ENCODE measurements at regions not wholly inside any gene's neighbourhood (a gene's known extent, or its start where the extent isn't known, plus 50 kb on each side); places are given as distances from the start of the nearest gene placed in this dataset.

- Histone ChIP-seq H3K27me3 (ENCODE audit: control insufficient read depth in 1 of 2, insufficient read depth in 2 of 2, low read length in 2 of 2) (peaks cover 0 to 2% of the 10 kb centered on the region in 2 donors), H3K36me3 (ENCODE audit: control insufficient read depth in 2 of 2, insufficient read depth in 2 of 2, low read length in 1 of 2) (no peaks in the 10 kb centered on the region), H3K9me3 (ENCODE audit: control insufficient read depth in 2 of 2, insufficient read depth in 1 of 2, low read depth in 1 of 2, low read length in 1 of 2) (no peaks in the 10 kb centered on the region), H3K4me1 (ENCODE audit: control insufficient read depth in 2 of 2, insufficient read depth in 2 of 2, low read length in 1 of 2) (peaks cover 3 to 9% of the 10 kb centered on the region in 2 donors), H3K4me3 (ENCODE audit: low read depth in 1 of 2, low read length in 2 of 2) (no peak overlapping the region), H3K27ac (ENCODE audit: low read depth in 2 of 2, low read length in 1 of 2) (no peak overlapping the region)
- WGBS, 2 donors: 65 to 74% methylated on average over 8 of the region's 8 CpGs
These were observed 68.0 kb downstream of the MYCN start for GRCh38 chr2:16008331-16008850.

- Histone ChIP-seq H3K9me3 (ENCODE audit: control insufficient read depth in 2 of 2, insufficient read depth in 1 of 2, low read depth in 1 of 2, low read length in 1 of 2) (no peaks in the 10 kb centered on the region), H3K27ac (ENCODE audit: low read depth in 2 of 2, low read length in 1 of 2) (no peak overlapping the region), H3K4me3 (ENCODE audit: low read depth in 1 of 2, low read length in 2 of 2) (no peak overlapping the region), H3K27me3 (ENCODE audit: control insufficient read depth in 1 of 2, insufficient read depth in 2 of 2, low read length in 2 of 2) (peaks cover 0 to 2% of the 10 kb centered on the region in 2 donors), H3K4me1 (ENCODE audit: control insufficient read depth in 2 of 2, insufficient read depth in 2 of 2, low read length in 1 of 2) (peaks cover 0 to under 1% of the 10 kb centered on the region in 2 donors), H3K36me3 (ENCODE audit: control insufficient read depth in 2 of 2, insufficient read depth in 2 of 2, low read length in 1 of 2) (no peaks in the 10 kb centered on the region)
- WGBS, 2 donors: 86 to 88% methylated on average over 6 of the region's 6 CpGs
These were observed 67.0 kb downstream of the MYCN start for GRCh38 chr2:16007167-16007934.

- 80 to 82% methylated on average over 4 of the region's 4 CpGs for WGBS, 2 donors
- H3K27ac ChIP-seq (ENCODE audit: low read depth in 2 of 2, low read length in 1 of 2): peak overlapping the region; percentile 15 to 73
- H3K4me1 ChIP-seq (ENCODE audit: control insufficient read depth in 2 of 2, insufficient read depth in 2 of 2, low read length in 1 of 2): no peaks in the 10 kb centered on the region
- H3K27me3 ChIP-seq (ENCODE audit: control insufficient read depth in 1 of 2, insufficient read depth in 2 of 2, low read length in 2 of 2): peaks cover 0 to 2% of the 10 kb centered on the region in 2 donors
- no peaks in the 10 kb centered on the region for H3K36me3 ChIP-seq (ENCODE audit: control insufficient read depth in 2 of 2, insufficient read depth in 2 of 2, low read length in 1 of 2)
- H3K9me3 ChIP-seq (ENCODE audit: control insufficient read depth in 2 of 2, insufficient read depth in 1 of 2, low read depth in 1 of 2, low read length in 1 of 2): no peaks in the 10 kb centered on the region
- H3K4me3 ChIP-seq (ENCODE audit: low read depth in 1 of 2, low read length in 2 of 2): no peak overlapping the region
These were observed 66.3 kb downstream of the MYCN start for GRCh38 chr2:16006537-16007166.

DNA sequence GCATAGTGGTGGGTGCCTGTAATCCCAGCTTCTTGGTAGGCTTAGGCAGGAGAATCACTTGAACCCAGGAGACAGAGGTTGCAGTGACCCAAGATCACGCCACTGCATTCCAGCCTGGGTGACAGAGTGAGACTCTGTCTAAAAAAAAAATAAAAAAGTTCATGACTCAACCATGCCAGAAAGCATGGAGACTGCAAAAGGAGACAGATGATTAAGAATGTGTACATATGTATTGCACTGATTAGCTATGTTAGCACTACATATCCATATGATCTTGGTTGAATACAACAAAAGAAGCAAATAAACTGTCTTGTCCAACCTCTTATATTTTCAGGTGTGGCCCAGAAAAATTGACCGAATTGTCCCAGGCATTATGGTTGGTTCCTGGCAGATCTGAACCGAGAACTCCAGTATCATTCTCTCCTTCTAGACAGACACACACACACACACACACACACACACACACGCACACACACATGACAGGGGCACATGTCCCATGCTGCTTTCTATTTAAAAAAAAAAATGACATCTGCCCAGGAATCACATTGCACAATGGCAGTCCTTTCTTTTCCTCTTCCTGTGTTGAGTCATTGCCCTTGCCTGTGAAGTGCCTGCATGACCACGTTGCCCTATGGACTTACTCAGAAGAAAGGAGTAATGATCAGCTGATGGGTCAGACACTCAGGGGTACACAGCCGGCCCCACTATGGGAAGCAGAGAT is 65.6 kb downstream of the MYCN start:
- Histone ChIP-seq H3K27ac (ENCODE audit: low read depth in 2 of 2, low read length in 1 of 2) (peak overlapping the region; percentile 26 to 73), H3K4me3 (ENCODE audit: low read depth in 1 of 2, low read length in 2 of 2) (no peak overlapping the region), H3K27me3 (ENCODE audit: control insufficient read depth in 1 of 2, insufficient read depth in 2 of 2, low read length in 2 of 2) (peaks cover 0 to 2% of the 10 kb centered on the region in 2 donors), H3K4me1 (ENCODE audit: control insufficient read depth in 2 of 2, insufficient read depth in 2 of 2, low read length in 1 of 2) (no peaks in the 10 kb centered on the region), H3K36me3 (ENCODE audit: control insufficient read depth in 2 of 2, insufficient read depth in 2 of 2, low read length in 1 of 2) (no peaks in the 10 kb centered on the region), H3K9me3 (ENCODE audit: control insufficient read depth in 2 of 2, insufficient read depth in 1 of 2, low read depth in 1 of 2, low read length in 1 of 2) (no peaks in the 10 kb centered on the region)
- 65 to 67% methylated on average over 6 of the region's 6 CpGs for WGBS, 2 donors

DNA sequence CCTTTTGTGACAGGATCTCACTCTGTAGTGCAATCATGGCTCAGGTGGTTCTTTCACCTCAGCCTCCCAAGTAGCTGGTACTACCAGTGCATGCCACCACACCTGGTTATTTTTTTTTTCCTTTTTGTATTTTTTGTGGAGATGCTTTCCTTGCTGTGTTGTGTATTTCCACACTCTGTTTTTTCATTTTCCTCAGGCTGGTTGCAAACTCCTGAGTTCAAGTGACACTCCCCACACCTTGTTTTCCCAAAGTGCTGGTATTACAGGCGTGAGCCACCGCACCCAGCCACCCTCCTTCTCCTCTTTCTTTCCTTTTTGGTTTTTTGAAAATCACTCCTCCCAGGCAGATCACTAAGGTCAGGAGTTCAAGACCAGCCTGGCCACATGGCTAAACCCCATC is 65.0 kb downstream of the MYCN start:
- Histone ChIP-seq H3K4me1 (ENCODE audit: control insufficient read depth in 2 of 2, insufficient read depth in 2 of 2, low read length in 1 of 2) (no peaks in the 10 kb centered on the region), H3K27ac (ENCODE audit: low read depth in 2 of 2, low read length in 1 of 2) (peak overlapping the region in 1 of 2 donors; percentile 7), H3K36me3 (ENCODE audit: control insufficient read depth in 2 of 2, insufficient read depth in 2 of 2, low read length in 1 of 2) (no peaks in the 10 kb centered on the region), H3K9me3 (ENCODE audit: control insufficient read depth in 2 of 2, insufficient read depth in 1 of 2, low read depth in 1 of 2, low read length in 1 of 2) (no peaks in the 10 kb centered on the region), H3K4me3 (ENCODE audit: low read depth in 1 of 2, low read length in 2 of 2) (no peak overlapping the region), H3K27me3 (ENCODE audit: control insufficient read depth in 1 of 2, insufficient read depth in 2 of 2, low read length in 2 of 2) (peaks cover 0 to 2% of the 10 kb centered on the region in 2 donors)
- 97 to 98% methylated on average over 2 of the region's 2 CpGs for WGBS, 2 donors

GRCh38 chr2:16003809-16004208 is 63.5 kb downstream of the MYCN start:
- Histone ChIP-seq H3K27ac (ENCODE audit: low read depth in 2 of 2, low read length in 1 of 2) (no peak overlapping the region), H3K27me3 (ENCODE audit: control insufficient read depth in 1 of 2, insufficient read depth in 2 of 2, low read length in 2 of 2) (no peaks in the 10 kb centered on the region), H3K9me3 (ENCODE audit: control insufficient read depth in 2 of 2, insufficient read depth in 1 of 2, low read depth in 1 of 2, low read length in 1 of 2) (no peaks in the 10 kb centered on the region), H3K4me1 (ENCODE audit: control insufficient read depth in 2 of 2, insufficient read depth in 2 of 2, low read length in 1 of 2) (no peaks in the 10 kb centered on the region), H3K4me3 (ENCODE audit: low read depth in 1 of 2, low read length in 2 of 2) (no peak overlapping the region), H3K36me3 (ENCODE audit: control insufficient read depth in 2 of 2, insufficient read depth in 2 of 2, low read length in 1 of 2) (no peaks in the 10 kb centered on the region)
- 78 to 85% methylated on average over 4 of the region's 4 CpGs for WGBS, 2 donors

GRCh38 chr2:16003152-16003551 is 62.8 kb downstream of the MYCN start:
- WGBS, 2 donors: 84 to 88% methylated on average over 12 of the region's 12 CpGs
- H3K4me3 ChIP-seq (ENCODE audit: low read depth in 1 of 2, low read length in 2 of 2): no peak overlapping the region

GRCh38 chr2:16002575-16002974 is 62.2 kb downstream of the MYCN start:
- Histone ChIP-seq H3K9me3 (ENCODE audit: control insufficient read depth in 2 of 2, insufficient read depth in 1 of 2, low read depth in 1 of 2, low read length in 1 of 2) (no peaks in the 10 kb centered on the region), H3K4me3 (ENCODE audit: low read depth in 1 of 2, low read length in 2 of 2) (no peak overlapping the region), H3K27ac (ENCODE audit: low read depth in 2 of 2, low read length in 1 of 2) (no peak overlapping the region), H3K27me3 (ENCODE audit: control insufficient read depth in 1 of 2, insufficient read depth in 2 of 2, low read length in 2 of 2) (no peaks in the 10 kb centered on the region), H3K36me3 (ENCODE audit: control insufficient read depth in 2 of 2, insufficient read depth in 2 of 2, low read length in 1 of 2) (no peaks in the 10 kb centered on the region), H3K4me1 (ENCODE audit: control insufficient read depth in 2 of 2, insufficient read depth in 2 of 2, low read length in 1 of 2) (no peaks in the 10 kb centered on the region)
- 87 to 89% methylated on average over 4 of the region's 4 CpGs for WGBS, 2 donors

More at GRCh38 chr2:16003152-16003551, 62.8 kb downstream of the MYCN start:
- H3K4me1 ChIP-seq (ENCODE audit: control insufficient read depth in 2 of 2, insufficient read depth in 2 of 2, low read length in 1 of 2): no peaks in the 10 kb centered on the region
- no peaks in the 10 kb centered on the region for H3K9me3 ChIP-seq (ENCODE audit: control insufficient read depth in 2 of 2, insufficient read depth in 1 of 2, low read depth in 1 of 2, low read length in 1 of 2)
- H3K27ac ChIP-seq (ENCODE audit: low read depth in 2 of 2, low read length in 1 of 2): no peak overlapping the region
- no peaks in the 10 kb centered on the region for H3K36me3 ChIP-seq (ENCODE audit: control insufficient read depth in 2 of 2, insufficient read depth in 2 of 2, low read length in 1 of 2)
- no peaks in the 10 kb centered on the region for H3K27me3 ChIP-seq (ENCODE audit: control insufficient read depth in 1 of 2, insufficient read depth in 2 of 2, low read length in 2 of 2)

DNA sequence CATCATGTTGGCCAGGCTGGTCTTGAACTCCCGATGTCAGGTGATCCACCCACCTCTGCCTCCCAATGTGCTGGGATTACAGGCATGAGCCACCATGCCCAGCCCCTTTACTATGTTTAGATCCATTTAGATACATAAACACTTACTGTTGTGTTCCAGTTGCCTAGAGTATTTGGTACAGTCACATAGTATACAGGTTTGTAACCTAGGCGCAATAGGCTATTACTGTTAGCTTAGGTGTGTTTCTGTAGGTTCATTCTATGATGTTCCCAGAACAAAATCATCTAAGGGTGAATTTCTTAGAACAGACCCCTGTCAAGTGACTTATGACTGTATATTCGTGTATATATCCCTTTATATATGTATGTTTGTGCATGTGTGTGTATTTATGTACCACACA is 61.8 kb downstream of the MYCN start:
- WGBS, 2 donors: 88 to 90% methylated on average over 3 of the region's 3 CpGs
- H3K27ac ChIP-seq (ENCODE audit: low read depth in 2 of 2, low read length in 1 of 2): no peak overlapping the region
- H3K4me1 ChIP-seq (ENCODE audit: control insufficient read depth in 2 of 2, insufficient read depth in 2 of 2, low read length in 1 of 2): no peaks in the 10 kb centered on the region
- no peaks in the 10 kb centered on the region for H3K36me3 ChIP-seq (ENCODE audit: control insufficient read depth in 2 of 2, insufficient read depth in 2 of 2, low read length in 1 of 2)
- H3K9me3 ChIP-seq (ENCODE audit: control insufficient read depth in 2 of 2, insufficient read depth in 1 of 2, low read depth in 1 of 2, low read length in 1 of 2): no peaks in the 10 kb centered on the region
- no peaks in the 10 kb centered on the region for H3K27me3 ChIP-seq (ENCODE audit: control insufficient read depth in 1 of 2, insufficient read depth in 2 of 2, low read length in 2 of 2)
- no peak overlapping the region for H3K4me3 ChIP-seq (ENCODE audit: low read depth in 1 of 2, low read length in 2 of 2)

All from esophagus (tissue), 2 donors.